ENCODE measurements at regions not wholly inside any gene's neighbourhood (a gene's known extent, or its start where the extent isn't known, plus 50 kb on each side); places are given as distances from the start of the nearest gene placed in this dataset.

DNA sequence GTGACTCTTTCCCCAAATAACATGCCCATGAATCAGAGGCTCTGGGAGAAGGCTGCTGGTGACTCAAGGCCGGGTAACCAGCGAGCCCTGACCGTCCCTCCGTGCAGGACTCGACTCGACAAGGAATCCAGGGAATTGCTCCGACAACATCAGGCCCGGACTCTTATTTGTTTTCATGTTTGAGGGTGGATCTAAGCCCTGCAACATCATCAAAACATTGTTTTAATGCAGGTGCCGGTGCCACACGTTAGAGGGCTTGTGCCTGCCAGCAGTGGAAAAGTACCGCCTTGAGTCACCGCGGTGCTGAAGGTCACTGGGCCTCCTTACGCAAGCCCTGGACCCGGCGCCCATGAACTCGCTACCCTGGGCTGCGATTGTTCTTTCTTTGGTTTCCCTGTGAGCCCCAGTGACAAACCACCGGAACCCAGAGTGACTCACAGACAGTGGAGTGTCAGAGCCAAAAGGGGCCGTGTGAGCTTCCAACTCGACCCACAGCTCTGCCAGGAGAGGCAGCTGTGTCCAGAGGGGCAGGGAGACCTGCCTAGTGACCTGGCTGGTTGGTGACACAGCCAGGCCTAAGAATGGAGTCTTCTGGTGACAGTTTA is 139.4 kb upstream of the SHH start:
- TF ChIP-seq, protein P1, sequence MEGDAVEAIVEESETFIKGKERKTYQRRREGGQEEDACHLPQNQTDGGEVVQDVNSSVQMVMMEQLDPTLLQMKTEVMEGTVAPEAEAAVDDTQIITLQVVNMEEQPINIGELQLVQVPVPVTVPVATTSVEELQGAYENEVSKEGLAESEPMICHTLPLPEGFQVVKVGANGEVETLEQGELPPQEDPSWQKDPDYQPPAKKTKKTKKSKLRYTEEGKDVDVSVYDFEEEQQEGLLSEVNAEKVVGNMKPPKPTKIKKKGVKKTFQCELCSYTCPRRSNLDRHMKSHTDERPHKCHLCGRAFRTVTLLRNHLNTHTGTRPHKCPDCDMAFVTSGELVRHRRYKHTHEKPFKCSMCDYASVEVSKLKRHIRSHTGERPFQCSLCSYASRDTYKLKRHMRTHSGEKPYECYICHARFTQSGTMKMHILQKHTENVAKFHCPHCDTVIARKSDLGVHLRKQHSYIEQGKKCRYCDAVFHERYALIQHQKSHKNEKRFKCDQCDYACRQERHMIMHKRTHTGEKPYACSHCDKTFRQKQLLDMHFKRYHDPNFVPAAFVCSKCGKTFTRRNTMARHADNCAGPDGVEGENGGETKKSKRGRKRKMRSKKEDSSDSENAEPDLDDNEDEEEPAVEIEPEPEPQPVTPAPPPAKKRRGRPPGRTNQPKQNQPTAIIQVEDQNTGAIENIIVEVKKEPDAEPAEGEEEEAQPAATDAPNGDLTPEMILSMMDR (IDR thresholded peaks at IDR 0.05; ENCODE audit: insufficient read depth, low read length, poor library complexity, severe bottlenecking), result no peak
- no peak for TF ChIP-seq EZH2phosphoT487 (conservative IDR thresholded peaks at IDR 0.05; ENCODE audit: low read length)
